K562 (cell line): ENCODE measurements at regions not wholly inside any gene's neighbourhood (a gene's known extent, or its start where the extent isn't known, plus 50 kb on each side); places are given as distances from the start of the nearest gene placed in this dataset.
A peak's percentile ranks its signal among the peaks of the same experiment; 100 is the strongest.

Source experiments
- ATF1 ChIP-seq, 2 experiments: fragments of 450-650 bp in 1 of 2; IDR thresholded peaks; 2 replicates each; pipeline ENCODE4 v1.6.1; 2016; ENCODE audit warnings: missing compliant biosample characterization in 1 of 2, missing genetic modification characterization in 1 of 2
- CEBPG ChIP-seq, 3 experiments: fragments of 200-800 bp in 1 of 3; sonication (Bioruptor generic) in 1 of 3; sonication (generic) in 1 of 3; formaldehyde crosslinking in 1 of 3; IDR thresholded peaks in 2 of 3; conservative IDR thresholded peaks in 1 of 3; 2 replicates each; pipeline versions ENCODE4 v1.6.1 to v1.8.0; 2016 to 2022; ENCODE audit warnings: missing compliant biosample characterization in 2 of 3, missing genetic modification characterization in 2 of 3, mild to moderate bottlenecking in 1 of 3, missing genetic modification reagents in 1 of 3
- CXXC5 ChIP-seq: fragments of 250-450 bp; sonication (Bioruptor Pico); IDR thresholded peaks from 2 replicates; pipeline ENCODE4 v1.8.0; 2022; ENCODE audit warnings: inconsistent platforms, mild to moderate bottlenecking, moderate library complexity
- DACH1 ChIP-seq: fragments of 450-650 bp; IDR thresholded peaks from 2 replicates; pipeline ENCODE4 v1.6.1; 2018; ENCODE audit not compliant: partially characterized antibody
- FOXP1 ChIP-seq: sonication (generic); formaldehyde crosslinking; IDR thresholded peaks from 2 replicates; pipeline ENCODE4 v1.8.0; 2022; ENCODE audit warnings: mild to moderate bottlenecking, missing genetic modification reagents
- HMGN3 ChIP-seq: IDR thresholded peaks from 2 replicates; pipeline ENCODE4 v1.6.1; 2011; ENCODE audit warnings: borderline replicate concordance, low read depth, mild to moderate bottlenecking, mixed read lengths, low read length; ENCODE audit not compliant: insufficient read length; ENCODE audit errors: extremely low read depth
- L3MBTL2 ChIP-seq: fragments of 450-650 bp; IDR thresholded peaks from 2 replicates; pipeline ENCODE4 v1.6.1; 2016; ENCODE audit warnings: mild to moderate bottlenecking, moderate library complexity
- NCOA2 ChIP-seq, 2 experiments: fragments of 450-650 bp; IDR thresholded peaks; 2 replicates each; pipeline ENCODE4 v1.6.1; 2018; ENCODE audit warnings: mild to moderate bottlenecking in 2 of 2, moderate library complexity in 1 of 2; ENCODE audit not compliant: partially characterized antibody in 2 of 2
- NR3C1 ChIP-seq: sonication (generic); formaldehyde crosslinking; IDR thresholded peaks from 2 replicates; pipeline ENCODE4 v1.8.1; 2022; ENCODE audit warnings: missing genetic modification reagents
- POLR2G ChIP-seq: fragments of 200-400 bp; formaldehyde crosslinking; IDR thresholded peaks from 2 replicates; pipeline ENCODE4 v1.6.1; 2017; ENCODE audit warnings: low read depth, mild to moderate bottlenecking, antibody characterized with exemption, low read length, moderate library complexity
- RBBP5 ChIP-seq: fragments of 200-600 bp; sonication (generic); IDR thresholded peaks from 2 replicates; pipeline ENCODE4 v1.6.1; 2012; ENCODE audit warnings: borderline replicate concordance, mild to moderate bottlenecking, low read length, control low read depth, inconsistent platforms; ENCODE audit not compliant: insufficient read depth, poor library complexity, severe bottlenecking
- ZC3H11A ChIP-seq: IDR thresholded peaks from 2 replicates; pipeline ENCODE4 v1.6.1; 2012; ENCODE audit warnings: low read depth, low read length, improper control_type of control experiment
- ZNF143 ChIP-seq: sonication (generic); formaldehyde crosslinking; IDR thresholded peaks from 2 replicates; pipeline ENCODE4 v1.9.0; 2022; ENCODE audit warnings: mild to moderate bottlenecking, missing genetic modification reagents
- TF ChIP-seq, protein P1 (sequence below): sonication (generic); formaldehyde crosslinking; IDR thresholded peaks from 2 replicates; pipeline ENCODE4 v1.8.0; 2022; ENCODE audit warnings: mild to moderate bottlenecking, missing genetic modification reagents
- TF ChIP-seq, protein P2 (sequence below): fragments of 450-650 bp; IDR thresholded peaks from 2 replicates; pipeline ENCODE4 v1.6.1; 2017; ENCODE audit warnings: mild to moderate bottlenecking, moderate library complexity
- TF ChIP-seq, protein P3 (sequence below): sonication (generic); formaldehyde crosslinking; IDR thresholded peaks from 2 replicates; pipeline ENCODE4 v1.8.0; 2022; ENCODE audit warnings: missing genetic modification reagents, mild to moderate bottlenecking, moderate library complexity, borderline replicate concordance
- TF ChIP-seq, protein P4 (sequence below): fragments of 250-450 bp; sonication (Bioruptor Pico); IDR thresholded peaks from 2 replicates; pipeline ENCODE4 v1.5.0; 2020; ENCODE audit warnings: mild to moderate bottlenecking

DNA sequence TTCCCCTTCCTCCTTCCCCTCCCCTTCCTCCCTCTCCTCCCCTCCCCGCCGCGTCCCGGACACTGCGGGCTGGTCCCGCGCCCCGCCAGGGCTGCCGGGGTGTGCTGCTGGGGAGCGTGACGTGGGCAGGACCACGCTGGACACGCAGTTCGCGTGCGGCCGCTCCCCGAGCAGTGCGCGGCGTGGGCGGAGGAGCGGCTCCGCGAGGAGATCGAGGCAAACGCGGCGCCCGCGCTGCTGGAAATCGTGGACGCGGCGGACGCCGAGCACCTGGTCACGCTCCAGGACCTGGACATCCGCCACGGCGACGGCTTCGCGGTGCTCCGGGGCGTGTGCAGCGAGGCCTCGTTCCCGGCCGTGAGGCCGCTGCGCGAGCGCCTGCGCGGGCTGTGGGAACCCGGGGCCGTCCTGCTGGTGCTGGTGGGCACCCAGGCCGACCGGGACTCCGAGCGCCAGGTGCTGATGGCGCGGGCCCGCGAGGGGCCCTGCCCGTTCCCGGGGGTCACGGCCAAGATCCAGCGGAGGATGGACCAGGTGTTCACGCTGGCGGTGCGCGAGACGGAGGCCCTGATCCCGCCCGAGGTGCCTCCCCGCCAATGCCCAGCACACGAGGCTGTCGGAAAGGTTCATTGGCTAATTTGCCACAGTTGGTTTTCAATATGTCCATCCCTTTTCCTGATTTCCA lies 84.3 kb downstream of the TNFAIP2 start (continued):
- TF ChIP-seq, protein P1, sequence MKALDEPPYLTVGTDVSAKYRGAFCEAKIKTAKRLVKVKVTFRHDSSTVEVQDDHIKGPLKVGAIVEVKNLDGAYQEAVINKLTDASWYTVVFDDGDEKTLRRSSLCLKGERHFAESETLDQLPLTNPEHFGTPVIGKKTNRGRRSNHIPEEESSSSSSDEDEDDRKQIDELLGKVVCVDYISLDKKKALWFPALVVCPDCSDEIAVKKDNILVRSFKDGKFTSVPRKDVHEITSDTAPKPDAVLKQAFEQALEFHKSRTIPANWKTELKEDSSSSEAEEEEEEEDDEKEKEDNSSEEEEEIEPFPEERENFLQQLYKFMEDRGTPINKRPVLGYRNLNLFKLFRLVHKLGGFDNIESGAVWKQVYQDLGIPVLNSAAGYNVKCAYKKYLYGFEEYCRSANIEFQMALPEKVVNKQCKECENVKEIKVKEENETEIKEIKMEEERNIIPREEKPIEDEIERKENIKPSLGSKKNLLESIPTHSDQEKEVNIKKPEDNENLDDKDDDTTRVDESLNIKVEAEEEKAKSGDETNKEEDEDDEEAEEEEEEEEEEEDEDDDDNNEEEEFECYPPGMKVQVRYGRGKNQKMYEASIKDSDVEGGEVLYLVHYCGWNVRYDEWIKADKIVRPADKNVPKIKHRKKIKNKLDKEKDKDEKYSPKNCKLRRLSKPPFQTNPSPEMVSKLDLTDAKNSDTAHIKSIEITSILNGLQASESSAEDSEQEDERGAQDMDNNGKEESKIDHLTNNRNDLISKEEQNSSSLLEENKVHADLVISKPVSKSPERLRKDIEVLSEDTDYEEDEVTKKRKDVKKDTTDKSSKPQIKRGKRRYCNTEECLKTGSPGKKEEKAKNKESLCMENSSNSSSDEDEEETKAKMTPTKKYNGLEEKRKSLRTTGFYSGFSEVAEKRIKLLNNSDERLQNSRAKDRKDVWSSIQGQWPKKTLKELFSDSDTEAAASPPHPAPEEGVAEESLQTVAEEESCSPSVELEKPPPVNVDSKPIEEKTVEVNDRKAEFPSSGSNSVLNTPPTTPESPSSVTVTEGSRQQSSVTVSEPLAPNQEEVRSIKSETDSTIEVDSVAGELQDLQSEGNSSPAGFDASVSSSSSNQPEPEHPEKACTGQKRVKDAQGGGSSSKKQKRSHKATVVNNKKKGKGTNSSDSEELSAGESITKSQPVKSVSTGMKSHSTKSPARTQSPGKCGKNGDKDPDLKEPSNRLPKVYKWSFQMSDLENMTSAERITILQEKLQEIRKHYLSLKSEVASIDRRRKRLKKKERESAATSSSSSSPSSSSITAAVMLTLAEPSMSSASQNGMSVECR = peak; percentile 61; the same call in 1 of the 2 replicates
- TF ChIP-seq RBBP5 (peak; percentile 42), CXXC5 (peak; percentile 54), L3MBTL2 (peak; percentile 74), DACH1 (no peak), ZC3H11A (no peak), CEBPG (CRISPR knock-in tag; IDR thresholded peaks at IDR 0.05) (0 out of 2 replicates have a peak, but pooled peaks have one; percentile 19), CEBPG (tag; conservative IDR thresholded peaks at IDR 0.05 in 1 of 2, IDR thresholded peaks at IDR 0.05 in 1 of 2) (no peak), NCOA2 (IDR thresholded peaks at IDR 0.05; ENCODE audit: partially characterized antibody in 2 of 2) (no peak), FOXP1 (CRISPR knock-in tag) (0 out of 2 replicates have a peak, but pooled peaks have one; percentile 47), ATF1 (CRISPR knock-in tag; IDR thresholded peaks at IDR 0.05) (no peak), ATF1 (tag; IDR thresholded peaks at IDR 0.05) (peak; percentile 16; the same call in 1 of the 2 replicates), NR3C1 (CRISPR knock-in tag) (0 out of 2 replicates have a peak, but pooled peaks have one; percentile 35), HMGN3 (peak; percentile 30), POLR2G (peak; percentile 66), ZNF143 (CRISPR knock-in tag) (peak; percentile 28; the same call in 1 of the 2 replicates)
- TF ChIP-seq, protein P2, sequence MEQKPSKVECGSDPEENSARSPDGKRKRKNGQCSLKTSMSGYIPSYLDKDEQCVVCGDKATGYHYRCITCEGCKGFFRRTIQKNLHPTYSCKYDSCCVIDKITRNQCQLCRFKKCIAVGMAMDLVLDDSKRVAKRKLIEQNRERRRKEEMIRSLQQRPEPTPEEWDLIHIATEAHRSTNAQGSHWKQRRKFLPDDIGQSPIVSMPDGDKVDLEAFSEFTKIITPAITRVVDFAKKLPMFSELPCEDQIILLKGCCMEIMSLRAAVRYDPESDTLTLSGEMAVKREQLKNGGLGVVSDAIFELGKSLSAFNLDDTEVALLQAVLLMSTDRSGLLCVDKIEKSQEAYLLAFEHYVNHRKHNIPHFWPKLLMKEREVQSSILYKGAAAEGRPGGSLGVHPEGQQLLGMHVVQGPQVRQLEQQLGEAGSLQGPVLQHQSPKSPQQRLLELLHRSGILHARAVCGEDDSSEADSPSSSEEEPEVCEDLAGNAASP = no peak
- TF ChIP-seq, protein P3, sequence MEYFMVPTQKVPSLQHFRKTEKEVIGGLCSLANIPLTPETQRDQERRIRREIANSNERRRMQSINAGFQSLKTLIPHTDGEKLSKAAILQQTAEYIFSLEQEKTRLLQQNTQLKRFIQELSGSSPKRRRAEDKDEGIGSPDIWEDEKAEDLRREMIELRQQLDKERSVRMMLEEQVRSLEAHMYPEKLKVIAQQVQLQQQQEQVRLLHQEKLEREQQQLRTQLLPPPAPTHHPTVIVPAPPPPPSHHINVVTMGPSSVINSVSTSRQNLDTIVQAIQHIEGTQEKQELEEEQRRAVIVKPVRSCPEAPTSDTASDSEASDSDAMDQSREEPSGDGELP = 0 out of 2 replicates have a peak, but pooled peaks have one; percentile 31
- TF ChIP-seq, protein P4, sequence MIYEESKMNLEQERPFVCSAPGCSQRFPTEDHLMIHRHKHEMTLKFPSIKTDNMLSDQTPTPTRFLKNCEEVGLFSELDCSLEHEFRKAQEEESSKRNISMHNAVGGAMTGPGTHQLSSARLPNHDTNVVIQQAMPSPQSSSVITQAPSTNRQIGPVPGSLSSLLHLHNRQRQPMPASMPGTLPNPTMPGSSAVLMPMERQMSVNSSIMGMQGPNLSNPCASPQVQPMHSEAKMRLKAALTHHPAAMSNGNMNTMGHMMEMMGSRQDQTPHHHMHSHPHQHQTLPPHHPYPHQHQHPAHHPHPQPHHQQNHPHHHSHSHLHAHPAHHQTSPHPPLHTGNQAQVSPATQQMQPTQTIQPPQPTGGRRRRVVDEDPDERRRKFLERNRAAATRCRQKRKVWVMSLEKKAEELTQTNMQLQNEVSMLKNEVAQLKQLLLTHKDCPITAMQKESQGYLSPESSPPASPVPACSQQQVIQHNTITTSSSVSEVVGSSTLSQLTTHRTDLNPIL (CRISPR knock-in tag) = no peak
